Muscle of back (tissue), 3 donors: ENCODE measurements at regions not wholly inside any gene's neighbourhood (a gene's known extent, or its start where the extent isn't known, plus 50 kb on each side); places are given as distances from the start of the nearest gene placed in this dataset.

ENCODE experiments used
- DNase-seq, 3 donors: peaks; one replicate each; pipeline versions ENCODE4 v3.0.0 to v3.0.0-alpha.2; 2013

DNA sequence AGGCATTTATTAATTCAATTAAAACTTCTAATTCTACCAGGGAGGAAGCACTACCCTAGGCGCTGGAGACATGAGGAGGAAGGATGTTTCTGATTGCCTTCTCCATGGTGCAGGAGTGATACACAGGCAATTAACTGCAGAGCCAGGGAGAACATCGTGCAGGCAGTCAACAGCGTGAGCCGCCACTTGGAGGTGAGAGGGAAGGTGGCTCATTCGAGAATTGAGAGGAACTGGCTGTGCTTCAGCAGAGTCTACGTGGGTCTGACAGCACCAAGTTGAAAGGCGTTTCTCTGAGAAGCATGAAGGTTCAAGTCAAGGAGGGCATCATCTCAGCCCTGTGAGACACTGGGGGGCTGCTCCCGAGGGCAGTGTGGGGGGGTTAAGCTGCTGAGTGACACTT lies 388.7 kb upstream of the MYT1L start:
- no peak for DNase-seq

DNA sequence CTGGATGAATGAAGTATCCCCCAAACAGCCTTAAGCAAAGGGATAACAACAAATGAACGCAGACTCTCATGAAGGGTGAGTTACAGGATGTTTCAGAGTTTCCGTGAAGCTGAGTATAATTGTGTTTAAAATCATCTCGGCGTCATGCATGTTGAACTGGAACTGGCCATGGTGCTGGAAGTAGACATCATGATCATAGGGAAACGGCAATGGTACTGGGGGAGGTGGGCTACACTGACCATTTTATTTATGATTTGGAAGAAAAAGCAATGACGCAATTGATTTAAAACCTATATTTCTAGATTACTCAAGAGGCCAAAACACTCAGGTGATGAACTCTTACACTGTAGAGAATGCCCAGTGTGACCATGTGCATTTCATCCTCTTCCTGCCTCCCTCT lies 387.9 kb upstream of the MYT1L start:
- peak in 1 of 3 donors; percentile 31 for DNase-seq

DNA sequence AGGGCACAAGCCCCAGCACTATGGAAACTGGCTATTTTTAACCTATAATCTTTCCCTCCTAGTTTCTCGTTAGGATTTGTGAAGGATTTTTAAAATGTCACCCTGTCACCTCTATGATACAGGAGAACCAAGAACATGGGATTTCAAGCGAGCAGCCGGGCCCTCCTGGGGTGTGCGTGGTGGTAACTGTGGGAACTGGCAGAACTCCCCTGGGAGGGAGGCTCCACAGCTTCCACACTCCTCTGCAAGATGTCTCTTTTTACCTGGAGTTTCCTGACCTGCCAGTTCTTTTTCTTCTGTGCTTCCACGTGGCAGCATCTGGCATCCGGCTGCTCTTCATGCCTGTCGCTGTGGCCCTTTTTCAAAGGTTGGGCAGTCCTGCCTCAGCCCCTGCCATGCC lies 386.3 kb upstream of the MYT1L start:
- no peak for DNase-seq

DNA sequence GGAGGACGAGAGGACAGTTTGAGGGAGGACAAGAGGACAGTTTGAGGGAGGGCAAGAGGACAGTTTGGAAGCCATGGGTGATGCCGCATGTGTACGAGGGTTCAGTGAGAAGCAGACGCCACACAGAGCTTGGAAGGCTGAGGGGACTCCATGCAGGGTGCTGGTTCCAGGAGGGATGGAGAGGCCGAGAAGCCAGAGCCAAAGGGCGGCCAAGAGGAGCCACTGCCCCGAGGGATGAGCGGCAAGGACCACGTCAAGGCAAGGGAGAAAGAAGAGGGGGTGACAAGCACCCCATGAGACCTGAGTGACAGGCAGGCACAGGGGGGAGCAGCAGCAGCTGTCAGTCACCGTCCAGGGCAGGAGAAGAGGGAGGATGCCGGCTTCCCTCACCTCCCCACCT lies 385.7 kb upstream of the MYT1L start:
- DNase-seq, result no peak

DNA sequence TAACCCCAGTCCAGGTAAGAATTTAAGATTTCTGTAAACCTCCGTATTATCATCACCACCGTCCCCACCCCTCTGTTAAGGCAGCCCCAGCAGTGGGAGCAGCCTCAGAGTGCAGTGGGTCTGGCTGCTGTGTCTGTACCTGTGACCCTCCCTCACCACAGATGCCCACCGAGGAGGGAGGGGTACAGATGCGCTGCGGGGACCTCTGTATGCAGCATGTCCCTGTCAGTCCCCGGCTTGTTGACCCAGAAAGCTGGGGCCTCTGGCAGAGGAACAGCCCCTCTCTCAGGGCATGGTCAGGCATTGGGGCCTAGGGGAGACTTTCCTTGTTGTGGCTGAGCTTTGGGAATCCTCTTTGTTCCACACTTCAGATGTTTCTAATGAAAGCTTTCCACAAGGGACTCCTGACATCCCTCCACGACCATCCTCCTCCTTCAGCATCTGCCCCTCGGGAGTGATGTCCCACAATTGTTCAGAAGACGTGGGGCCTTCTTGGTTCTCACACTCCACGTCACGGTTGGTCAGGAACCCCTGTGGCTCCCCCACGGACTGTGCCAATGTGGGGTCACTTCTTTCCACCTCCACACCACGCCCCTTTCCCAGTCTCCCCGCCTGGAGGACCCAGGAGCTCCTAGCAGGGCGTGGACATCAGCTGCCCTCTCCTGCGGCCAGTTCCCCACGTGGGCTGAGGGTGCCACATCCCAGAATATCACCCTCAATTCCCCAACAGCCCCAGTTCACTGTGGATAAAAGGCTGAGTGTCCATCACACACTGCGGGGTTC lies 384.2 kb upstream of the MYT1L start:
- DNase-seq, result no peak

DNA sequence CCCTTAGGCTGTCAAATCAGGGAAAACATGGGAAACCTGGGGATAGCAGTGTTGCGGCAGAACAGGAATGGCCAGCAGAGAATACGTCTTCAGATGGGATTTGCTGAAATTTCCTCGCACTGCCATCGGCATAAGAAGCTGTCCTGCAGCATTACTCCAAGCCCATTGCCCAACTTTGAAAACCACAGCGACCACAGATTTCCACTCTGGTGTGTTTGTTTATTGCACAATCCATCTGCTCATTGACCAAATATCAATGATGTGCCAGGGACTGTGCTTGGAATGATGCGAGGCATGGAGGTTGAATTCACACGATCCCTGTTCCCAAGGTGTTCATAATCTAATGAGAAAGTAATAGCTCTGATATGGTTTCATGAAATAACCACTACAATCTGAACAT lies 383.3 kb upstream of the MYT1L start:
- DNase-seq, result no peak

DNA sequence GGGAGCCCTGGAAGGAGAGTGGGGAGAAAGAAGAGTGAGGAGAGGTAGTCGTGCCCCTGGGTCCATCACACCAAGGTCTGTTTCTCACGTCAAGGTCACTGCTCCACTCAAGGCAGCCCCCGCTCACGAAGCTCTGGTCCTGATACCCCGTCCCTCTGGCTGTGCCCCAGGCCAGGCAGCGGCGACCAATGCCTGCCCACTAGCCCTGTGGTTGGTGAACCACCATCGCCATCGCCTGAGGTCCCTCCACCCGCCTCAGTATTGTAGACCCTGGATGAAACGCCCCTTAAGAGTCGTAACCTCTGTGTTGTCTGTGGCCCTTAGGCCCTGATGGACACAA lies 378.3 kb upstream of the MYT1L start:
- no peak for DNase-seq

DNA sequence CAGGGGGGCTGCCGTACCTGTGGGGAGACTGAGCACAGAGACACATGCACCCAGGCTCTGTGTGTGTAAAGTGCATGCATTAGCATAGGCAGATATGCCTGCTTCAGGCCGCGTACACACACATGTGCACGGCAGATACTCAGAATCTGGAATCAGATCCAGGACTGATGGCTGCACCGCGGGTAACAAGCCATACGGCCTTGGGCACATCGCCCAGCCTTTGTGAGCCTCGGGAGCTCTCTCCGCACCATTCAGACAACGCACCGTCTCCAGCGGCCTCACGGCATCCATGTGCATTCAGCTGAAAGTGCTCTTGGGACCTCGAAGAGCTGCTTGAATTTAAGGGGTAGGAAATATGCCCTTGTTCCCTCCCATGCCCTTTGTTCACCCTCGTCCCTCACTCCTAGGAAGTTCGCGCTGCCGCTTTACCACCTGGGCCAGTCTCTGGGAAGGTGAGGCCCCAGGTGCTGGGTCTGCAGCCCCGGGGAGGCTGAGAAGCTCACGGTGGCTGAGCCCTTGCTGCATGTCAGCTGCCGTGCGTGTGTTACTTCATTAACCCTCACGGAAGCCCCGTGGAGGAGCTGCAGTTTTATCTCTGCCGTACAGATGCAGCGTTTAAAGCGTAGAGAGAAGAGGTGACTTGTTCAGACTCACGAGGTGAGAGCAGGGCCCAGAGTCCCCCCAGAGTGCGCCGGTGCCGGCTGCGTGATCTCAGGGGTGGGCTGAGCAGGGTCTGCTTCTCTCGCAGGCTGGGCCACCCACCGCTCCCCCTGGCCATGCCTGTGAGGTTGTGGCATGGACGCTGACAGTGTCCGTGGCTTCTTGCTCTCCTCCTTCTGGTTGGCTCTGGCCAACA lies 377.7 kb upstream of the MYT1L start:
- DNase-seq, result no peak

DNA sequence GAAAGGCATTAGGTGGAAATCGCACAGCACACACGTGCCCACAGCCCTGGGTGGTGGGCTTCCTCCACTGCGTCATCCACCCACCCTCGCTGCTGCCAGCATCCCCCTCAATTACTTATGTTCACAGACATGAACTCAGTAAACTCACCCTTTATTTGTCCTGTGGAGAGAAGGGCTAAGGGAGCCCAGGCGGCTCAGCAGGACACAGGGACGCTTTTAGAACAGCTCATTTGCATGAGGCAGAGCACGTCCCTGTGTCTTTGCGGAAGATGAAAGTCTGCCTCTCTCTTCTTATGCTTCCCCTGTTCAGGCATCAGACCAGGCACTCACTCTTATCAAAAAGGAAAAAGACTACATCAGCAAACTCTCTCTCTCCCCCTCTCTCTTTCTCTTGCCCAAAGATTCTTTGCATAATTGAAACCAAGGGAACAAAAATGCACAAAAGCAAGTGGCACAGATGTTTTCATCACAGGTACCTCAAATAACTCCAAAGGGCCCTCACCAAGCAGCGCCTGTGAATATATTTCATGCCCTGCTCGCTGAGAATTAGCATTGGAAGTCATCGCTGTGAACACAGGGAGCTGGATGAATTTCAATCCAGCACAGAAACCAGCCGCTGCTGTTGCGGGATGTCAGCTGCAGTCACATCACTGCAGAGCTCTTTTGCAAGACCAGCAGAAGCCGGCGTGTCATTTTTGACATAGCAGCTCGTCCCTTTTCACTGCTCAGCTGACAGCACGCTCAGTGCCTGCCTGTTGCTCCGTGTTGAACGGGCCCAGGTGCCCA lies 376.3 kb upstream of the MYT1L start:
- DNase-seq, result no peak

DNA sequence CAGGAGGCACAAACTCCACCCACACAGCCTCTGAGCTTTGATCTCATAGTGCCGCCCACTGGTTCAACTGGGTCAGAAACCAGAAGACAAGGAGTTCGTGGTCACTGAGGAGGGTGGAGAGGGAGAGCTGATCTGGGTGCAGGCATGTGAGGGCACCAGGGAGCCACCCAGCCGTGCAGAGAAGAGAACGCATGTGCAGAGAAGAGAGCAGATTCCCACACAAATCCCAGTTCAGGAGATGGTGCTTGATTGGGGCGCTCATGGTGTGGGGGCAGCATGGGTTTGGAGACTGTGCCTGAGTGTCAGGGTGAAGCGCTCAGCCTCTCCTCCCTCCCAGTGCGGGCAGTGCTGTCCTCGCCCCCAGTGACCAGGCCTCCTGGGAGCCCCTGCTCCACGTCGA lies 375.2 kb upstream of the MYT1L start:
- no peak for DNase-seq

DNA sequence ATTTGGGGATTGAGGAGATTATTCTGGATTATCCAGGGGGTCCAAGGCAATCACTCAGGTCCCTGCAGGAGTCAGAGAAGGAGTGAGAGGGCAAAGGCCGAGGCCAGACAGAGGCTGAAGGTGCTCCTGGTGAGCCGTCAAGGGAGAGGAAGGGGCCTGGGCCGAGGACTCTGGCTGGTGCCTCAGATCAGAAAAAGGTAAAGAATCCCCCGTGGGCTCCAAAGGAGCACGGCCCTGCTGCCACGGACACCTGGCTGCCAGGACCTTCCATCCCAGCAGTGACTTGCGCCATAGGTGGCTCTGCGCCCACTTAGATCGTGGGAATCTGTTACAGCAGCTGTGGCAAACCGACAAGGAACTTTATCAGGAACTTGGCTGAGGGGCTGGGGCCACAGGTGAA lies 374.8 kb upstream of the MYT1L start:
- DNase-seq, result no peak

DNA sequence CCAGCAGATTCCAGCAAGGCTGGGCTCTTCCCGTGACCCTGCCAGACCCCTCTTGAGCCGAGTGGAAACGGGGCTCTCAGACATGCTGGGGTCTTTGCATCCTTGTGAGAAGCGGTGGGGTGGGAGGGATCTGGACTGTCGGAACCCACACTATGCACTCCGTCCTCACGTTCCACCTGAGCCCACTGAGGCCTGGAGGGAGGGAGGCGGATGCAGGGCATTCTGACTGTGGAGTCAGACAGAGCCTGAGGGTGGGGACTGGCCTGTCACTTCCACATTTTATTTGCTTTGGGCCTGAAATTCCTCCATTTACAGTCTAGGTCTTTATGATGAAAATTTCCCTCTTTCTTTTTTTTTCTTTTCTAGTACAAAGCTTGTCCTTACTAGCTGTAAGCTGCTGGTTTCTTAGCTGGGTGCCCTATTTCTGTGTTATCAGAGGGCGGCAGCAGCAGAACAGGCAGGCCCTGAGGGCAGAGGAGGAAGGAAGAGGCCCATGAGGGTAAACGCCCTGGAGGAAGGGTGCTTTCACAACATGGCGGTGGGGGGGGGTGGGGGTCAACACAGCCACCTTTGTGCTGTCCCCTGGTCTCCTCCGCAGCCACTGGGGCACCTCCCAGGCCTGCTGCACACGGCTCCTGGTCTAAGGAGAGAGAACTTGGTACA lies 373.5 kb upstream of the MYT1L start:
- DNase-seq, result no peak

DNA sequence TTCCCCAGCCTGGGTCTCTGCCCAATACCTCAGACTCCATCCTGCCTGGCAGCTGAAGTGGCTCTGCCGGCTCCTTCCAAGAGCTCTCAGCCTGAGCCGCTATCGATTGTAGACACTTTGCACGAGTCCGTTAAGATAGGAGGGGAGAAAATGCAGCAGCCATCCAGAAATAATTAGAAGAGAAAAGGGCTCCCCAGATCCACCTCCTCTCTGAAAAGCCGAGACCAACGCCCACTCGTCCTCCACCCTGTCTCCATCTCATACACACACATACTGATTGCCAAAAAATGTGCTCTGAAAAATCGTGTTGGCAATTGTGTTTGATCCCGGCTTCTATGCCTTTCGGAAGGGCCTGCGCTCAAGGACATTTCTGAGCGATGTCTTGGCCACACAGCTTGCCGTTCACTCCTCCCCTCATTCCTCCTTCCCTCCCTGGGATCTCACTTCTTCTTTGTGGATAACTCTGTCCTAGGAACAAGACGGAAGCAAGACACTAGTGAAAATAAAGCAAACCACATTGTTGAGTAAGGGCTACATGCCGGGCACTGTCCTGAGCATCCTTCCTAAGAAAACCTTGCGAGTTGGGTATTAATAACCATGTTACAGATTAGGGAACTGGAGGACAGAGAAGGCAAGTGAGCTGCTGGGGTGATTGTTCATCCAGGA lies 372.8 kb upstream of the MYT1L start:
- no peak for DNase-seq

DNA sequence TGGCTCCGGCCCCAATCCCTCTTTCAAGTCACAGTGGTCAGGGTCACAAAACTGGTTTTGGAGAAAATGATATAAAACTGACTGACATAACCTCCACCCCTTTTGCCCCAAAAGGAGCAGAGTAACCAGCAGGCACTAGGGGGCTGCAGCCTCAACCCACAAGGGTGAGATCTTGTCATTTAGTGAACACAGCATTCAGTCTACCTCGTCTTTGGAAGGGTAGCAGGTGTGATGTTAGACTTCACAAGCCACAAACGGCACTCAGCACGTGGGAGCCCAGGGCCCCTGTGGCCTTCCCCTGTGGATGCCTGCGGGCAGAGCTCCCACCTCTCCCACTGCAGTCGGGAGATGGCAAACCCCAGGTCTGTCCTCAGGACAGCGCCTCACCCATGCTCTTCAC lies 372.1 kb upstream of the MYT1L start:
- no peak for DNase-seq

DNA sequence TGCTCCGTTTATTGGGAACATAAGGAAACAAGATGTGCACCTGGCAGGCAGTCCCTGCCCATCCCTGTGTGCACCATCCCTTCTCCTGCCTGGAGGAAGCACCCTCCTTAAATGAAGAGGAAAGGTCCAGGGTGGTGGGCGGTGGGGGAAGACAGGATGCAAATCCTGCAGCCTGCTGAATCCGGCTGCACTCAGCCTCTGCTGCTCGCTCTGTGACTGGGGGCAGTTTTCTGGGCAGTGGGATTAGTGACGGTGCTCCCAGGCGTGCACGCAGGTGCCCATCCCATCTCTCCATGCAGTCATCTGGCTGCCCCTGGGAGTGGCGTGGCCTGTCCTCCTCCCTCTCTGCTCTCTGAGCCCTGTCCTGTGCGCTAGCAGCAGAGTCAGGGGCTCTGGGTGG lies 371.3 kb upstream of the MYT1L start:
- DNase-seq, result no peak

DNA sequence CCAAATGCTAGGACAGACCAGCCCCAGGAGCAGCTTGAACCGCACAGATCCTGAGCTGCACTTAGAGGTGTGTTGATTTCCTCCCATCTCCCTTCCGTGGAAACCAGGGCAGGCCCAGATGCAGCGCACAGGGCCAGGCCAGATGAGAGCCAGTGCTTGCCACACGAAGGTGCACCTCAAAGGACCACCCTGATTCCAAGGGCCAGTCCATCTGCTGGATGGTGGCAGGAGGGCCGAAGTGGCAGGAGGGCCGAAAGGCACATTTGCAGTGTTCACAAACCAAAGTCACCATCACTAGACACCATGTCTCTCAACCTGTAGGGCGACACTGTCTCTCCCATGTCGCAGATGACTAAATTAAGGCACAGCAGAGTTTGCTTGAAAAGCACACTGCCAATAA lies 370.7 kb upstream of the MYT1L start:
- DNase-seq, result no peak

DNA sequence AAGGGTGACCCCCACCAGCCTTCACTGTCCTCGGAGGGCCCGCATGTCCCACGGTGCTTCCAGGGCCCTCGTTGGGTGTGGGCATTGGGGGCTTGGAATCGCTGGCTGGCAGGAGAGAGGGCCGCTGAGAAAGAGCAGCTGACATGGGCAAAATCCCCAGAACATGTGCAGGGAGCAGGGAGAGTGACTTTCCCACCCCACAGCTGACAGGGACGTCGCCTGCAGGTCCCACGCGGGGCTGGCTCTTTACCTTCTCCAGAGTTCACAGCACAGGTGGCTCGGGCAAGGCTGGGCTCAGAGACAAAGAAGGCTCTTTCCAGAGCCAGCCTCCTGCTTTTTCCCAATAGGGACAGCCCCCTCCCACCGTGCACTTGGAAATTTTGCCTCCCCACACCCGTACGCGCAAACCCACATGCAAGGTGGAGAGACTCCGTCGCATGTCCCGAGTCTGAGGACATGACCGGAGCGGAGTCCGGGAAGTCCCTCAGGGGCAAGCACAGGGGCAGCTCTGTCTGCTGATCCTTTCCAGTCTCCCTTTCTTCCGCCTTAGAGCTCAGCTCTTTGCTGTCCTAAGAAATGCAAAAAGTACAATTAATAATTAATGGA lies 370.2 kb upstream of the MYT1L start:
- DNase-seq, result no peak

DNA sequence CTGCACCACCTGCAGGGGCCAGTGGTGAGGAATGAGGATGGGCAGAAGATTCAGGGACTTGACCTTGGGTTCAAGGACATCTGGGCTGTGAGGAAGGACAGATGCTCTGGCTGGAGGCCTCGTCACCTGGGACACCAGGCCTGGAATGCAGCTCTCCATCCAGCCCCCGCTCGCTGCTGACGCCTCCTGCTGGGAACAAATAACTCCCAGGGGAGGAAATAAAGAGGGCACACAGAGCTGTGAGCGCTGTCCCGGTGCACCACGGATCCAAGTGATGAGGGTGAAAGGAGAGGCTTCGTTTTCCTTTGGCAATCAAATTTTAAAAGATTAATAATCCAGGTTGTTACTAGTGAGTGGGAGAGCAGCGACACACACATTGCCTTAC lies 368.0 kb upstream of the MYT1L start:
- no peak for DNase-seq

DNA sequence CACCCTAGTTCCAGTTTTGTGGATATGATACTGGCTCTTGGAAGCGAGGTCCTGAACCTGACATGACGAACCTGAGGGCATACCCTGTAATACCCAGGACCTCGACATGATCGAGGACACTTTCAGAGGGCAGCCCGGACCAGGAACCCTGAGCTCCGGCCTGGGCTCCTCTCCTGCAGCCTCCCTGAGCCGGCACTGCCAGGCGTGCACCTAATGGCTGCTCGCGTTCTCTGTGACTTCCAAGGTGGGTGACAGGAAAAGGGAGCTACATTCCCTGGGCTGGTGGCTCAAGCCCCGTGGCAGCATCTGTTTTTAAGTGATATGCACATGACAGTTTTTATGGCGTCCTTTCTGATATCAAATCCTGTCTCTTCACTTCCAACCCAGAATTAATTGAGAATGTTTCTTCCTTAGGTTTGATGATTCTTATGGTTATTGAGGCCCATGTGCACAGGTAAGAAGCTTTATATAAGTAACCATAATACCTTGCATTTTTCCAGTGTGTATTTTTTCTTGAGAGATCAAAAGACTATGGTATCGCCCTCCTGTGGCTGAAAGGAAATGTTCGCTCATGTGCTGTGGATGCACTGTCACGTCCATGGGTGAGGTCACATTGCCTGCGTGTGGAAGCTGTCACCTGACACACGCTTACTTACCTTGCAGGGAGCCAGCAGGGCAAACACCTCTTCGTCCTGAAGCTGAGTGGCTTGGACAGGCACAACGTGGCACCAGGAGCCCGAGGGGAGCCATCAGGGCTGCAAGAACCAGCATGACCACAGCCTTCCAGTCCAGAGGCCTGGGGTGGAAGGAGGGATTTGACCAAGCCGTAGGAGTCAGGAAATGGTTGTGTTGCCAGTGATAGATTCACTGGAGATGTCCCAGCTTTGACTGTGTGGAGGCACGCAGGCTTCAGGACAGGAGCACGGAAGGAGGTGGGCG lies 367.4 kb upstream of the MYT1L start:
- DNase-seq, result no peak
